GM23338 (cell line): ENCODE measurements at regions not wholly inside any gene's neighbourhood (a gene's known extent, or its start where the extent isn't known, plus 50 kb on each side); places are given as distances from the start of the nearest gene placed in this dataset.

Experiments used
- ATAC-seq: fragments of 200-7000 bp; cut with Tn5 transposase; 3 replicates; pipeline ENCODE4 v1.9.1; 2020
- DNase-seq: peaks from one replicate; pipeline ENCODE4 v3.0.0-alpha.2; 2015; ENCODE audit warnings: low spot score
- H2AFZ ChIP-seq: fragments of 200-600 bp; sonication (generic); 2 replicates; pipeline ENCODE4 v1.8.0; 2016; ENCODE audit warnings: antibody characterized with exemption, mild to moderate bottlenecking, moderate library complexity
- H3F3A ChIP-seq: fragments of 200-600 bp; sonication (generic); replicated peaks from 2 replicates; pipeline ENCODE4 v1.8.0; 2017; ENCODE audit warnings: antibody characterized with exemption, mixed run types, low read depth
- H3K27ac ChIP-seq: fragments of 200-600 bp; sonication (generic); 2 replicates; pipeline ENCODE4 v1.6.1; 2016; ENCODE audit warnings: low read depth
- H3K27me3 ChIP-seq: fragments of 200-600 bp; sonication (generic); 2 replicates; pipeline ENCODE4 v1.8.0; 2016; ENCODE audit warnings: mild to moderate bottlenecking, mixed run types, moderate library complexity; ENCODE audit not compliant: insufficient read depth
- H3K36me3 ChIP-seq: fragments of 200-600 bp; sonication (generic); 2 replicates; pipeline ENCODE4 v1.8.0; 2016; ENCODE audit warnings: mild to moderate bottlenecking; ENCODE audit not compliant: insufficient read depth
- H3K4me1 ChIP-seq: fragments of 200-600 bp; sonication (generic); 2 replicates; pipeline ENCODE4 v1.8.0; 2016; ENCODE audit warnings: mild to moderate bottlenecking, moderate library complexity; ENCODE audit not compliant: insufficient read depth
- H3K4me2 ChIP-seq: fragments of 200-600 bp; sonication (generic); 2 replicates; pipeline ENCODE4 v1.7.1; 2017; ENCODE audit warnings: mixed run types
- H3K4me3 ChIP-seq: fragments of 200-600 bp; sonication (generic); 2 replicates; pipeline ENCODE4 v1.6.1; 2016; ENCODE audit warnings: mixed run types
- H3K79me2 ChIP-seq: fragments of 200-600 bp; sonication (generic); replicated peaks from 2 replicates; pipeline ENCODE4 v1.8.0; 2017; ENCODE audit warnings: mild to moderate bottlenecking; ENCODE audit not compliant: insufficient read depth
- H3K9me2 ChIP-seq: fragments of 200-600 bp; sonication (generic); 2 replicates; pipeline ENCODE4 v1.8.0; 2017; ENCODE audit not compliant: insufficient read depth
- H4K20me1 ChIP-seq: fragments of 200-600 bp; sonication (generic); replicated peaks from 2 replicates; pipeline ENCODE4 v1.8.0; 2017; ENCODE audit warnings: mild to moderate bottlenecking; ENCODE audit not compliant: insufficient read depth
- H3K27ac Mint-ChIP-seq: 2 replicates; pipeline ENCODE4 v1.8.0; 2020; ENCODE audit warnings: inconsistent platforms, mild to moderate bottlenecking, moderate library complexity, mixed read lengths
- H3K27me3 Mint-ChIP-seq: 3 replicates; pipeline ENCODE4 v1.8.0; 2022; ENCODE audit warnings: low read depth, mild to moderate bottlenecking, moderate library complexity, mixed read lengths, inconsistent platforms; ENCODE audit not compliant: insufficient read depth, poor library complexity
- H3K36me3 Mint-ChIP-seq: 3 replicates; pipeline ENCODE4 v1.8.0; 2021; ENCODE audit warnings: low read depth, mild to moderate bottlenecking, inconsistent platforms, moderate library complexity, mixed read lengths
- H3K4me1 Mint-ChIP-seq: 3 replicates; pipeline ENCODE4 v1.8.0; 2020; ENCODE audit warnings: mild to moderate bottlenecking, inconsistent platforms, mixed read lengths
- H3K4me3 Mint-ChIP-seq: 3 replicates; pipeline ENCODE4 v1.8.0; 2021; ENCODE audit warnings: moderate library complexity, mild to moderate bottlenecking, inconsistent platforms, mixed read lengths
- H3K9me3 Mint-ChIP-seq: 3 replicates; pipeline ENCODE4 v1.8.0; 2020; ENCODE audit warnings: moderate library complexity, mild to moderate bottlenecking, inconsistent platforms, mixed read lengths
- CREB1 ChIP-seq: fragments of 250-450 bp; sonication (Bioruptor Pico); IDR thresholded peaks from 2 replicates; pipeline ENCODE4 v1.5.0; 2020; ENCODE audit warnings: low read depth, mild to moderate bottlenecking, moderate library complexity
- EZH2 ChIP-seq: fragments of 200-600 bp; sonication (generic); IDR thresholded peaks from one replicate; pipeline ENCODE4 v1.8.0; 2017; ENCODE audit warnings: antibody characterized with exemption, mild to moderate bottlenecking, low read depth; ENCODE audit not compliant: unreplicated experiment
- EZH2phosphoT487 ChIP-seq: fragments of 200-600 bp; sonication (generic); IDR thresholded peaks from one replicate; pipeline ENCODE4 v1.8.1; 2018; ENCODE audit warnings: antibody characterized with exemption; ENCODE audit not compliant: unreplicated experiment
- JUNB ChIP-seq: IDR thresholded peaks from one replicate; pipeline ENCODE4 v1.6.1; 2016; ENCODE audit warnings: antibody characterized with exemption; ENCODE audit not compliant: unreplicated experiment
- NANOG ChIP-seq: IDR thresholded peaks from 2 replicates; pipeline ENCODE4 v1.6.1; 2016; ENCODE audit warnings: antibody characterized with exemption, borderline replicate concordance
- POLR2AphosphoS5 ChIP-seq: IDR thresholded peaks from 2 replicates; pipeline ENCODE4 v1.6.1; 2016; ENCODE audit warnings: antibody characterized with exemption, low read depth
- STAT1 ChIP-seq: IDR thresholded peaks from one replicate; pipeline ENCODE4 v1.6.1; 2016; ENCODE audit warnings: antibody characterized with exemption; ENCODE audit not compliant: unreplicated experiment
- ZNF114 ChIP-seq: fragments of 250-450 bp; sonication (Bioruptor Pico); IDR thresholded peaks from 2 replicates; pipeline ENCODE4 v1.5.0; 2020; ENCODE audit warnings: mild to moderate bottlenecking, moderate library complexity
- ZNF331 ChIP-seq: fragments of 250-450 bp; sonication (Bioruptor Pico); IDR thresholded peaks from 2 replicates; pipeline ENCODE4 v1.5.0; 2020; ENCODE audit warnings: low read depth, mild to moderate bottlenecking, moderate library complexity
- TF ChIP-seq, protein P1 (sequence below): fragments of 250-450 bp; sonication (Bioruptor Pico); IDR thresholded peaks from 2 replicates; pipeline ENCODE4 v1.5.0; 2020; ENCODE audit warnings: mild to moderate bottlenecking, moderate library complexity
- TF ChIP-seq, protein P2 (sequence below): IDR thresholded peaks from one replicate; pipeline ENCODE4 v1.6.1; 2018; ENCODE audit warnings: antibody characterized with exemption; ENCODE audit not compliant: unreplicated experiment
- TF ChIP-seq, protein P3 (sequence below), 2 experiments: fragments of 200-600 bp in 1 of 2; sonication (generic) in 1 of 2; conservative IDR thresholded peaks; 2 replicates each; pipeline versions ENCODE4 v1.5.1 to v1.6.1; 2016 to 2017; ENCODE audit warnings: antibody characterized with exemption in 2 of 2, low read depth in 2 of 2, mild to moderate bottlenecking in 2 of 2, moderate library complexity in 1 of 2
- TF ChIP-seq, protein P4 (sequence below): IDR thresholded peaks from 2 replicates; pipeline ENCODE4 v1.6.1; 2016; ENCODE audit warnings: antibody characterized with exemption

DNA sequence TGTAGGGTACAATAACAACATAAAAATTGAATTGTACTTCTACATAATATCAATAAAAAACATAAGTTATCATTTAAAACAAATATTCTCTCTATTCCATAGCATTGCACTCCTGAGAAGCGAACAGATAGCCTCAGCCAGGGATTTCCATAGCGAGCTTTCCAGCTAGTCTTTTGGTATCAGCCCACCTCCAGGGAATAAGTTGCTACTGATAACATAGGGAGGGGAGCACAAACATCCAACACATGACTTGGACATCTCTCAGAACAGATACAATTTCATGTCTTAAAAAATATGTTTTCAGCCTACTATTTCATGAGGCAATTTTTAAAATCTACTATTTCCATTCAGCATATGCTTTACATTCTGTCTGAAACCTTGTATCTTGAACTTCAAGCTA is 804.4 kb upstream of the RAB6C start:
- Histone ChIP-seq H3F3A (no peaks in the 10 kb centered on the region), H3K4me3 (no peak overlapping the region), H3K9me2 (no peaks in the 10 kb centered on the region; the same call in 1 of the 2 replicates), H4K20me1 (no peaks in the 10 kb centered on the region), H3K4me1 (peaks cover 13% of the 10 kb centered on the region), H3K79me2 (no peaks in the 10 kb centered on the region), H3K27me3 (no peaks in the 10 kb centered on the region), H3K27ac (no peak overlapping the region), H3K36me3 (no peaks in the 10 kb centered on the region), H2AFZ (no peak overlapping the region), H3K4me2 (no peak overlapping the region)
- no peak overlapping the region for H3K4me3 Mint-ChIP-seq
- peaks cover 11% of the 10 kb centered on the region; the same call in 2 of the 3 replicates for H3K4me1 Mint-ChIP-seq
- H3K27me3 Mint-ChIP-seq: peaks cover 4% of the 10 kb centered on the region
- no peaks in the 10 kb centered on the region; the same call in 2 of the 3 replicates for H3K36me3 Mint-ChIP-seq
- no peak for TF ChIP-seq CREB1 (CRISPR knock-in tag)
- TF ChIP-seq STAT1: no peak
- no peak for TF ChIP-seq JUNB
- no peak for TF ChIP-seq EZH2phosphoT487
- TF ChIP-seq, protein P1, sequence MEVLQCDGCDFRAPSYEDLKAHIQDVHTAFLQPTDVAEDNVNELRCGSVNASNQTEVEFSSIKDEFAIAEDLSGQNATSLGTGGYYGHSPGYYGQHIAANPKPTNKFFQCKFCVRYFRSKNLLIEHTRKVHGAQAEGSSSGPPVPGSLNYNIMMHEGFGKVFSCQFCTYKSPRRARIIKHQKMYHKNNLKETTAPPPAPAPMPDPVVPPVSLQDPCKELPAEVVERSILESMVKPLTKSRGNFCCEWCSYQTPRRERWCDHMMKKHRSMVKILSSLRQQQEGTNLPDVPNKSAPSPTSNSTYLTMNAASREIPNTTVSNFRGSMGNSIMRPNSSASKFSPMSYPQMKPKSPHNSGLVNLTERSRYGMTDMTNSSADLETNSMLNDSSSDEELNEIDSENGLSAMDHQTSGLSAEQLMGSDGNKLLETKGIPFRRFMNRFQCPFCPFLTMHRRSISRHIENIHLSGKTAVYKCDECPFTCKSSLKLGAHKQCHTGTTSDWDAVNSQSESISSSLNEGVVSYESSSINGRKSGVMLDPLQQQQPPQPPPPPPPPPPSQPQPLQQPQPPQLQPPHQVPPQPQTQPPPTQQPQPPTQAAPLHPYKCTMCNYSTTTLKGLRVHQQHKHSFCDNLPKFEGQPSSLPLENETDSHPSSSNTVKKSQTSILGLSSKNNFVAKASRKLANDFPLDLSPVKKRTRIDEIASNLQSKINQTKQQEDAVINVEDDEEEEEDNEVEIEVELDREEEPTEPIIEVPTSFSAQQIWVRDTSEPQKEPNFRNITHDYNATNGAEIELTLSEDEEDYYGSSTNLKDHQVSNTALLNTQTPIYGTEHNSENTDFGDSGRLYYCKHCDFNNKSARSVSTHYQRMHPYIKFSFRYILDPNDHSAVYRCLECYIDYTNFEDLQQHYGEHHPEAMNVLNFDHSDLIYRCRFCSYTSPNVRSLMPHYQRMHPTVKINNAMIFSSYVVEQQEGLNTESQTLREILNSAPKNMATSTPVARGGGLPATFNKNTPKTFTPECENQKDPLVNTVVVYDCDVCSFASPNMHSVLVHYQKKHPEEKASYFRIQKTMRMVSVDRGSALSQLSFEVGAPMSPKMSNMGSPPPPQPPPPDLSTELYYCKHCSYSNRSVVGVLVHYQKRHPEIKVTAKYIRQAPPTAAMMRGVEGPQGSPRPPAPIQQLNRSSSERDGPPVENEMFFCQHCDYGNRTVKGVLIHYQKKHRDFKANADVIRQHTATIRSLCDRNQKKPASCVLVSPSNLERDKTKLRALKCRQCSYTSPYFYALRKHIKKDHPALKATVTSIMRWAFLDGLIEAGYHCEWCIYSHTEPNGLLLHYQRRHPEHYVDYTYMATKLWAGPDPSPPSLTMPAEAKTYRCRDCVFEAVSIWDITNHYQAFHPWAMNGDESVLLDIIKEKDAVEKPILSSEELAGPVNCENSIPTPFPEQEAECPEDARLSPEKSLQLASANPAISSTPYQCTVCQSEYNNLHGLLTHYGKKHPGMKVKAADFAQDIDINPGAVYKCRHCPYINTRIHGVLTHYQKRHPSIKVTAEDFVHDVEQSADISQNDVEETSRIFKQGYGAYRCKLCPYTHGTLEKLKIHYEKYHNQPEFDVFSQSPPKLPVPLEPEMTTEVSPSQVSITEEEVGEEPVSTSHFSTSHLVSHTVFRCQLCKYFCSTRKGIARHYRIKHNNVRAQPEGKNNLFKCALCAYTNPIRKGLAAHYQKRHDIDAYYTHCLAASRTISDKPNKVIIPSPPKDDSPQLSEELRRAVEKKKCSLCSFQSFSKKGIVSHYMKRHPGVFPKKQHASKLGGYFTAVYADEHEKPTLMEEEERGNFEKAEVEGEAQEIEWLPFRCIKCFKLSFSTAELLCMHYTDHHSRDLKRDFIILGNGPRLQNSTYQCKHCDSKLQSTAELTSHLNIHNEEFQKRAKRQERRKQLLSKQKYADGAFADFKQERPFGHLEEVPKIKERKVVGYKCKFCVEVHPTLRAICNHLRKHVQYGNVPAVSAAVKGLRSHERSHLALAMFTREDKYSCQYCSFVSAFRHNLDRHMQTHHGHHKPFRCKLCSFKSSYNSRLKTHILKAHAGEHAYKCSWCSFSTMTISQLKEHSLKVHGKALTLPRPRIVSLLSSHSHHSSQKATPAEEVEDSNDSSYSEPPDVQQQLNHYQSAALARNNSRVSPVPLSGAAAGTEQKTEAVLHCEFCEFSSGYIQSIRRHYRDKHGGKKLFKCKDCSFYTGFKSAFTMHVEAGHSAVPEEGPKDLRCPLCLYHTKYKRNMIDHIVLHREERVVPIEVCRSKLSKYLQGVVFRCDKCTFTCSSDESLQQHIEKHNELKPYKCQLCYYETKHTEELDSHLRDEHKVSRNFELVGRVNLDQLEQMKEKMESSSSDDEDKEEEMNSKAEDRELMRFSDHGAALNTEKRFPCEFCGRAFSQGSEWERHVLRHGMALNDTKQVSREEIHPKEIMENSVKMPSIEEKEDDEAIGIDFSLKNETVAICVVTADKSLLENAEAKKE (CRISPR knock-in tag): no peak
- no peak for TF ChIP-seq EZH2
- TF ChIP-seq, protein P2, sequence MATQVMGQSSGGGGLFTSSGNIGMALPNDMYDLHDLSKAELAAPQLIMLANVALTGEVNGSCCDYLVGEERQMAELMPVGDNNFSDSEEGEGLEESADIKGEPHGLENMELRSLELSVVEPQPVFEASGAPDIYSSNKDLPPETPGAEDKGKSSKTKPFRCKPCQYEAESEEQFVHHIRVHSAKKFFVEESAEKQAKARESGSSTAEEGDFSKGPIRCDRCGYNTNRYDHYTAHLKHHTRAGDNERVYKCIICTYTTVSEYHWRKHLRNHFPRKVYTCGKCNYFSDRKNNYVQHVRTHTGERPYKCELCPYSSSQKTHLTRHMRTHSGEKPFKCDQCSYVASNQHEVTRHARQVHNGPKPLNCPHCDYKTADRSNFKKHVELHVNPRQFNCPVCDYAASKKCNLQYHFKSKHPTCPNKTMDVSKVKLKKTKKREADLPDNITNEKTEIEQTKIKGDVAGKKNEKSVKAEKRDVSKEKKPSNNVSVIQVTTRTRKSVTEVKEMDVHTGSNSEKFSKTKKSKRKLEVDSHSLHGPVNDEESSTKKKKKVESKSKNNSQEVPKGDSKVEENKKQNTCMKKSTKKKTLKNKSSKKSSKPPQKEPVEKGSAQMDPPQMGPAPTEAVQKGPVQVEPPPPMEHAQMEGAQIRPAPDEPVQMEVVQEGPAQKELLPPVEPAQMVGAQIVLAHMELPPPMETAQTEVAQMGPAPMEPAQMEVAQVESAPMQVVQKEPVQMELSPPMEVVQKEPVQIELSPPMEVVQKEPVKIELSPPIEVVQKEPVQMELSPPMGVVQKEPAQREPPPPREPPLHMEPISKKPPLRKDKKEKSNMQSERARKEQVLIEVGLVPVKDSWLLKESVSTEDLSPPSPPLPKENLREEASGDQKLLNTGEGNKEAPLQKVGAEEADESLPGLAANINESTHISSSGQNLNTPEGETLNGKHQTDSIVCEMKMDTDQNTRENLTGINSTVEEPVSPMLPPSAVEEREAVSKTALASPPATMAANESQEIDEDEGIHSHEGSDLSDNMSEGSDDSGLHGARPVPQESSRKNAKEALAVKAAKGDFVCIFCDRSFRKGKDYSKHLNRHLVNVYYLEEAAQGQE: no peak
- no peak for TF ChIP-seq ZNF114 (CRISPR knock-in tag)
- TF ChIP-seq, protein P3, sequence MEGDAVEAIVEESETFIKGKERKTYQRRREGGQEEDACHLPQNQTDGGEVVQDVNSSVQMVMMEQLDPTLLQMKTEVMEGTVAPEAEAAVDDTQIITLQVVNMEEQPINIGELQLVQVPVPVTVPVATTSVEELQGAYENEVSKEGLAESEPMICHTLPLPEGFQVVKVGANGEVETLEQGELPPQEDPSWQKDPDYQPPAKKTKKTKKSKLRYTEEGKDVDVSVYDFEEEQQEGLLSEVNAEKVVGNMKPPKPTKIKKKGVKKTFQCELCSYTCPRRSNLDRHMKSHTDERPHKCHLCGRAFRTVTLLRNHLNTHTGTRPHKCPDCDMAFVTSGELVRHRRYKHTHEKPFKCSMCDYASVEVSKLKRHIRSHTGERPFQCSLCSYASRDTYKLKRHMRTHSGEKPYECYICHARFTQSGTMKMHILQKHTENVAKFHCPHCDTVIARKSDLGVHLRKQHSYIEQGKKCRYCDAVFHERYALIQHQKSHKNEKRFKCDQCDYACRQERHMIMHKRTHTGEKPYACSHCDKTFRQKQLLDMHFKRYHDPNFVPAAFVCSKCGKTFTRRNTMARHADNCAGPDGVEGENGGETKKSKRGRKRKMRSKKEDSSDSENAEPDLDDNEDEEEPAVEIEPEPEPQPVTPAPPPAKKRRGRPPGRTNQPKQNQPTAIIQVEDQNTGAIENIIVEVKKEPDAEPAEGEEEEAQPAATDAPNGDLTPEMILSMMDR (conservative IDR thresholded peaks at IDR 0.05; ENCODE audit: low read depth in 2 of 2): no peak
- no peak for TF ChIP-seq NANOG
- TF ChIP-seq, protein P4, sequence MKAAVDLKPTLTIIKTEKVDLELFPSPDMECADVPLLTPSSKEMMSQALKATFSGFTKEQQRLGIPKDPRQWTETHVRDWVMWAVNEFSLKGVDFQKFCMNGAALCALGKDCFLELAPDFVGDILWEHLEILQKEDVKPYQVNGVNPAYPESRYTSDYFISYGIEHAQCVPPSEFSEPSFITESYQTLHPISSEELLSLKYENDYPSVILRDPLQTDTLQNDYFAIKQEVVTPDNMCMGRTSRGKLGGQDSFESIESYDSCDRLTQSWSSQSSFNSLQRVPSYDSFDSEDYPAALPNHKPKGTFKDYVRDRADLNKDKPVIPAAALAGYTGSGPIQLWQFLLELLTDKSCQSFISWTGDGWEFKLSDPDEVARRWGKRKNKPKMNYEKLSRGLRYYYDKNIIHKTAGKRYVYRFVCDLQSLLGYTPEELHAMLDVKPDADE: no peak
- no peak for TF ChIP-seq ZNF331 (CRISPR knock-in tag)
- no peak for TF ChIP-seq POLR2AphosphoS5
- no peak overlapping the region for H3K27ac Mint-ChIP-seq
- ATAC-seq (no peak), DNase-seq (no peak)
- no peaks in the 10 kb centered on the region for H3K9me3 Mint-ChIP-seq
